Mammary epithelial cell (primary cell): ENCODE measurements at regions not wholly inside any gene's neighbourhood (a gene's known extent, or its start where the extent isn't known, plus 50 kb on each side); places are given as distances from the start of the nearest gene placed in this dataset.

Source experiments
- EZH2 ChIP-seq: IDR thresholded peaks from 2 replicates; pipeline ENCODE4 v1.6.1; 2012; ENCODE audit warnings: low read length, inconsistent platforms, borderline replicate concordance
- TF ChIP-seq, protein P1 (sequence below), 2 donors: IDR thresholded peaks in 1 of 2; conservative IDR thresholded peaks in 1 of 2; 2 replicates each; pipeline ENCODE4 v1.5.1; 2011 to 2012; ENCODE audit warnings: inconsistent platforms in 2 of 2, low read length in 2 of 2, mild to moderate bottlenecking in 2 of 2, control low read depth in 1 of 2, low read depth in 1 of 2; ENCODE audit not compliant: insufficient read depth in 1 of 2; ENCODE audit errors: extremely low read depth in 1 of 2

DNA sequence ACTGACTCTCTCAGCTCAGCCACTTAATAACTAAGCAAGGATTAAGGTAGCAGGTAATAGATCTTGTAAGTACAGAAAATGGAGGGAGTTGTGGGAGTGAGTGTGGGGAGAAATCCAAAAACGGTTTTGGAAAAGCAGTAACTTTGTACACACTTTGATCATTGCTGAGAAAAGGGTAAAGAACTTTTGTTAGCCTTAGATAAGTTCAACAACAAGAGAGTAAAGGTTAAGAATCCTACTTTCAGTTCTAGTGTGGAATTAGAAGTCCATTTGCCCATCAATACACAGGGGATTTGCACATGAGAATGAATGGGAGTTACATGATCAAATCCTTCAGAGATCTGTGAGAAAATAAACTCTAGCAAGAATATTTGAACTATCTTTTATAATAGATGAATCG, 528.7 kb downstream of the SOX2 start:
- TF ChIP-seq, protein P1, sequence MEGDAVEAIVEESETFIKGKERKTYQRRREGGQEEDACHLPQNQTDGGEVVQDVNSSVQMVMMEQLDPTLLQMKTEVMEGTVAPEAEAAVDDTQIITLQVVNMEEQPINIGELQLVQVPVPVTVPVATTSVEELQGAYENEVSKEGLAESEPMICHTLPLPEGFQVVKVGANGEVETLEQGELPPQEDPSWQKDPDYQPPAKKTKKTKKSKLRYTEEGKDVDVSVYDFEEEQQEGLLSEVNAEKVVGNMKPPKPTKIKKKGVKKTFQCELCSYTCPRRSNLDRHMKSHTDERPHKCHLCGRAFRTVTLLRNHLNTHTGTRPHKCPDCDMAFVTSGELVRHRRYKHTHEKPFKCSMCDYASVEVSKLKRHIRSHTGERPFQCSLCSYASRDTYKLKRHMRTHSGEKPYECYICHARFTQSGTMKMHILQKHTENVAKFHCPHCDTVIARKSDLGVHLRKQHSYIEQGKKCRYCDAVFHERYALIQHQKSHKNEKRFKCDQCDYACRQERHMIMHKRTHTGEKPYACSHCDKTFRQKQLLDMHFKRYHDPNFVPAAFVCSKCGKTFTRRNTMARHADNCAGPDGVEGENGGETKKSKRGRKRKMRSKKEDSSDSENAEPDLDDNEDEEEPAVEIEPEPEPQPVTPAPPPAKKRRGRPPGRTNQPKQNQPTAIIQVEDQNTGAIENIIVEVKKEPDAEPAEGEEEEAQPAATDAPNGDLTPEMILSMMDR (conservative IDR thresholded peaks at IDR 0.05 in 1 of 2, IDR thresholded peaks at IDR 0.05 in 1 of 2; ENCODE audit: extremely low read depth in 1 of 2, insufficient read depth in 1 of 2, low read depth in 1 of 2, low read length in 2 of 2), result no peak
- no peak for TF ChIP-seq EZH2
